Transverse colon (tissue), 4 donors: ENCODE measurements at regions not wholly inside any gene's neighbourhood (a gene's known extent, or its start where the extent isn't known, plus 50 kb on each side); places are given as distances from the start of the nearest gene placed in this dataset.

Experiments used
- DNase-seq: peaks from one replicate; pipeline ENCODE4 v3.0.0-alpha.2; 2019
- H3K27ac ChIP-seq, 4 donors: fragments of 200-600 bp; sonication (generic); 2 replicates each; pipeline ENCODE4 v1.5.1; 2016 to 2018; ENCODE audit warnings: inconsistent platforms in 4 of 4
- H3K27me3 ChIP-seq: fragments of 200-600 bp; sonication (generic); 2 replicates; pipeline ENCODE4 v1.5.1; 2017; ENCODE audit warnings: inconsistent platforms
- H3K36me3 ChIP-seq, 4 donors: fragments of 200-600 bp; sonication (generic); 2 replicates each; pipeline ENCODE4 v1.5.1; 2017 to 2019; ENCODE audit warnings: inconsistent platforms in 4 of 4
- H3K4me1 ChIP-seq, 4 donors: fragments of 200-600 bp; sonication (generic); 2 replicates each; pipeline ENCODE4 v1.5.1; 2017 to 2020; ENCODE audit warnings: inconsistent platforms in 4 of 4
- H3K4me3 ChIP-seq, 4 donors: fragments of 200-600 bp; sonication (generic); 1 replicate in 1 of 4; 2 replicates in 3 of 4; pipeline versions ENCODE4 v1.5.1 to v1.6.1; 2017 to 2019; ENCODE audit warnings: inconsistent platforms in 4 of 4
- H3K9me3 ChIP-seq, 2 donors: fragments of 200-600 bp; sonication (generic); 2 replicates each; pipeline ENCODE4 v1.5.1; 2017 to 2019; ENCODE audit warnings: inconsistent platforms in 2 of 2
- CTCF ChIP-seq, 5 experiments: fragments of 200-600 bp in 3 of 5; fragments of 450-650 bp in 2 of 5; sonication (generic) in 3 of 5; IDR thresholded peaks; 1 replicate in 2 of 5; 2 replicates in 3 of 5; pipeline ENCODE4 v1.5.1; 2016 to 2017; ENCODE audit warnings: antibody characterized with exemption in 5 of 5, inconsistent platforms in 3 of 5, mild to moderate bottlenecking in 2 of 5, moderate library complexity in 1 of 5
- EP300 ChIP-seq: sonication (generic); formaldehyde crosslinking; IDR thresholded peaks from one replicate; pipeline ENCODE4 v1.6.1; 2017; ENCODE audit warnings: antibody characterized with exemption, low read depth
- POLR2A ChIP-seq: fragments of 450-650 bp; IDR thresholded peaks from one replicate; pipeline ENCODE4 v1.6.1; 2016; ENCODE audit warnings: antibody characterized with exemption, mild to moderate bottlenecking, moderate library complexity
- POLR2AphosphoS5 ChIP-seq, 3 donors: sonication (generic); formaldehyde crosslinking; IDR thresholded peaks; one replicate each; pipeline ENCODE4 v1.6.1; 2016; ENCODE audit warnings: antibody characterized with exemption in 3 of 3
- WGBS, 2 donors: methylation state at CpG; one replicate each; pipeline ENCODE4 v1.1.5; 2018; ENCODE audit warnings: low coverage in 1 of 2; 5-methylcytosine and 5-hydroxymethylcytosine counted together
- in situ Hi-C, 4 donors: fragments of 200-750 bp; cut with MboI; loops; one replicate each; pipeline versions ENCODE4 v1.15.0 to v1.15.1; 2017; ENCODE audit warnings: low sequenced_read_pairs in 3 of 4, low pct_ligation_motif_present in 1 of 4, low pct_unique_long_range_greater_than_20kb in 1 of 4
- intact Hi-C: fragments of 100-400 bp; cut with DNase I; formaldehyde crosslinking; loops from one replicate; pipeline ENCODE4 v1.15.1; 2023; ENCODE audit warnings: low total_unique reads

GRCh38 chr3:127121885-127122284 lies 71.0 kb upstream of the PRR23E start:
- H3K9me3 ChIP-seq, result no peaks in the 10 kb centered on the region
- no peaks in the 10 kb centered on the region for H3K36me3 ChIP-seq
- TF ChIP-seq POLR2A (no peak), EP300 (no peak), CTCF (IDR thresholded peaks at IDR 0.05) (no peak), POLR2AphosphoS5 (IDR thresholded peaks at IDR 0.05) (no peak)
- H3K27me3 ChIP-seq, result no peaks in the 10 kb centered on the region
- no peak overlapping the region for H3K27ac ChIP-seq
- intact Hi-C loops, result no loop called here
- in situ Hi-C loops, result no loop called here
- WGBS, 2 donors, result 38 to 63% methylated on average over 1 of the region's 1 CpG
- H3K4me1 ChIP-seq, result no peaks in the 10 kb centered on the region
- H3K4me3 ChIP-seq, result no peak overlapping the region
- DNase-seq, result no peak

GRCh38 chr3:127123533-127123932 lies 69.4 kb upstream of the PRR23E start:
- intact Hi-C loops (no loop called here), in situ Hi-C loops (no loop called here)
- Histone ChIP-seq H3K9me3 (no peaks in the 10 kb centered on the region), H3K36me3 (no peaks in the 10 kb centered on the region), H3K27ac (no peak overlapping the region), H3K27me3 (no peaks in the 10 kb centered on the region), H3K4me1 (no peaks in the 10 kb centered on the region), H3K4me3 (no peak overlapping the region)
- 87% methylated on average over 2 of the region's 2 CpGs; no CpG with 5 or more reads in 1 of the 2 donors for WGBS, 2 donors
- DNase-seq, result no peak
- no peak for TF ChIP-seq POLR2AphosphoS5 (IDR thresholded peaks at IDR 0.05)
- TF ChIP-seq CTCF (IDR thresholded peaks at IDR 0.05), result no peak
- no peak for TF ChIP-seq POLR2A
- TF ChIP-seq EP300, result no peak

- DNase-seq, result no peak
- H3K4me3 ChIP-seq, result no peak overlapping the region
- TF ChIP-seq POLR2AphosphoS5 (IDR thresholded peaks at IDR 0.05) (no peak), CTCF (IDR thresholded peaks at IDR 0.05) (no peak), POLR2A (no peak), EP300 (no peak)
- intact Hi-C loops (no loop called here), in situ Hi-C loops (no loop called here)
- no peak overlapping the region for H3K27ac ChIP-seq
- 49 to 50% methylated on average over 4 of the region's 4 CpGs for WGBS, 2 donors
- H3K36me3 ChIP-seq, result no peaks in the 10 kb centered on the region
- no peaks in the 10 kb centered on the region for H3K4me1 ChIP-seq
- H3K9me3 ChIP-seq, result no peaks in the 10 kb centered on the region
- no peaks in the 10 kb centered on the region for H3K27me3 ChIP-seq
Observed at GRCh38 chr3:127124120-127124519, 68.8 kb upstream of the PRR23E start.

- Histone ChIP-seq H3K27me3 (peaks cover 38% of the 10 kb centered on the region), H3K4me3 (no peak overlapping the region), H3K9me3 (no peaks in the 10 kb centered on the region), H3K27ac (no peak overlapping the region), H3K4me1 (peaks cover 0 to 6% (median 4%) of the 10 kb centered on the region in 4 donors), H3K36me3 (no peaks in the 10 kb centered on the region)
- WGBS, 2 donors, result 63% methylated on average over 10 of the region's 10 CpGs; no CpG with 5 or more reads in 1 of the 2 donors
- TF ChIP-seq CTCF (IDR thresholded peaks at IDR 0.05), result no peak
- DNase-seq, result no peak
- intact Hi-C loops (no loop called here), in situ Hi-C loops (no loop called here)
Observed at GRCh38 chr3:127131424-127132170, 61.3 kb upstream of the PRR23E start.
